A549 (cell line): ENCODE measurements at regions not wholly inside any gene's neighbourhood (a gene's known extent, or its start where the extent isn't known, plus 50 kb on each side); places are given as distances from the start of the nearest gene placed in this dataset.

Experiments used
- ATAC-seq, 2 experiments: fragments of 200-7000 bp in 1 of 2; fragments of >200 bp in 1 of 2; cut with Nextera tagmentation in 1 of 2; cut with Tn5 transposase in 1 of 2; 3 replicates each; pipeline versions ENCODE4 v1.8.0 to v1.9.1; 2018 to 2020; ENCODE audit warnings: mild to moderate bottlenecking in 1 of 2, moderate library complexity in 1 of 2
- CTCF ChIA-PET: fragments of 300-600 bp; sonication (Branson Sonifier 250); formaldehyde crosslinking; extraction: SDS; loops from one replicate; lab custom pipeline; 2021; ENCODE audit warnings: antibody characterized with exemption, inconsistent platforms; lab: Yijun Ruan, JAX
- POLR2A ChIA-PET: fragments of 350-600 bp; formaldehyde crosslinking; extraction: SDS; loops from one replicate; lab custom pipeline; 2021; ENCODE audit warnings: antibody characterized with exemption, inconsistent platforms; lab: Yijun Ruan, JAX
- DNase-seq, 2 experiments: peaks; one replicate each; pipeline versions ENCODE4 v3.0.0 to v3.0.0-alpha.2; 2011 to 2016; ENCODE audit warnings: low read depth in 1 of 2, low spot score in 1 of 2
- FAIRE-seq: peaks from 2 replicates; lab custom pipeline; 2011; peaks lifted over from hg19 to GRCh38; lab: Jason Lieb, UNC
- H3K27ac ChIP-seq, 2 experiments: fragments of >200 bp; sonication (Bioruptor Twin); formaldehyde crosslinking; 3 replicates each; pipeline ENCODE4 v1.5.1; 2016 to 2017
- H3K4me1 ChIP-seq: fragments of >200 bp; sonication (Bioruptor Twin); formaldehyde crosslinking; 3 replicates; pipeline ENCODE4 v1.6.1; 2016
- H3K4me2 ChIP-seq: fragments of >200 bp; sonication (Bioruptor Twin); formaldehyde crosslinking; 3 replicates; pipeline ENCODE4 v1.6.1; 2016
- H3K4me3 ChIP-seq: fragments of >200 bp; sonication (Bioruptor Twin); formaldehyde crosslinking; 3 replicates; pipeline ENCODE4 v1.5.1; 2016
- H3K9me3 ChIP-seq: fragments of >200 bp; sonication (Bioruptor Twin); formaldehyde crosslinking; 3 replicates; pipeline ENCODE4 v1.6.1; 2016
- CHD4 ChIP-seq: fragments of 200-600 bp; sonication (generic); IDR thresholded peaks from 2 replicates; pipeline ENCODE4 v1.6.1; 2016; ENCODE audit warnings: antibody characterized with exemption, mild to moderate bottlenecking, borderline replicate concordance
- ESRRA ChIP-seq: fragments of 150-350 bp; IDR thresholded peaks from 2 replicates; pipeline ENCODE4 v1.6.1; 2014; ENCODE audit warnings: mild to moderate bottlenecking, low read length, borderline replicate concordance
- FOSB ChIP-seq: fragments of 250-450 bp; sonication (Bioruptor Pico); IDR thresholded peaks from 2 replicates; pipeline ENCODE4 v1.5.0; 2020; ENCODE audit warnings: mild to moderate bottlenecking, moderate library complexity
- HOXA7 ChIP-seq: fragments of 250-450 bp; sonication (Bioruptor Pico); IDR thresholded peaks from 2 replicates; pipeline ENCODE4 v1.5.0; 2020; ENCODE audit warnings: mild to moderate bottlenecking, moderate library complexity
- HOXB13 ChIP-seq: fragments of 250-450 bp; sonication (Bioruptor Pico); IDR thresholded peaks from 2 replicates; pipeline ENCODE4 v1.5.0; 2020; ENCODE audit warnings: low read depth, mild to moderate bottlenecking, moderate library complexity
- HOXB5 ChIP-seq: fragments of 250-450 bp; sonication (Bioruptor Pico); IDR thresholded peaks from 2 replicates; pipeline ENCODE4 v1.5.0; 2020; ENCODE audit warnings: mild to moderate bottlenecking, moderate library complexity
- JUNB ChIP-seq: fragments of >200 bp; sonication (Bioruptor Twin); formaldehyde crosslinking; IDR thresholded peaks from 2 replicates; pipeline ENCODE4 v1.6.1; 2016
- KDM1A ChIP-seq: fragments of 200-600 bp; sonication (generic); IDR thresholded peaks from 2 replicates; pipeline ENCODE4 v1.6.1; 2016; ENCODE audit warnings: low read depth, mild to moderate bottlenecking
- MAFK ChIP-seq: fragments of 450-650 bp; IDR thresholded peaks from 2 replicates; pipeline ENCODE4 v1.6.1; 2014; ENCODE audit not compliant: partially characterized antibody
- MYC ChIP-seq: IDR thresholded peaks from 2 replicates; pipeline ENCODE4 v1.6.1; 2012; ENCODE audit warnings: mild to moderate bottlenecking, inconsistent platforms, low read length, improper control_type of control experiment, borderline replicate concordance
- POLR2A ChIP-seq: IDR thresholded peaks from 2 replicates; pipeline ENCODE4 v1.6.1; 2012; ENCODE audit warnings: mild to moderate bottlenecking, low read length
- RARB ChIP-seq: fragments of 250-450 bp; sonication (Bioruptor Pico); IDR thresholded peaks from 2 replicates; pipeline ENCODE4 v1.8.0; 2021; ENCODE audit warnings: mild to moderate bottlenecking, moderate library complexity
- RFX5 ChIP-seq: fragments of 450-650 bp; IDR thresholded peaks from 2 replicates; pipeline ENCODE4 v1.7.1; 2014; ENCODE audit warnings: antibody characterized with exemption, mild to moderate bottlenecking, moderate library complexity
- SMC3 ChIP-seq: fragments of >200 bp; sonication (Bioruptor Twin); formaldehyde crosslinking; IDR thresholded peaks from 3 replicates; pipeline ENCODE4 v1.6.1; 2018; ENCODE audit warnings: inconsistent platforms
- ZNF302 ChIP-seq: fragments of 250-450 bp; sonication (Bioruptor Pico); IDR thresholded peaks from 2 replicates; pipeline ENCODE4 v1.9.0; 2021; ENCODE audit warnings: inconsistent platforms, mild to moderate bottlenecking, moderate library complexity
- ZSCAN20 ChIP-seq: fragments of 250-450 bp; sonication (Bioruptor Pico); IDR thresholded peaks from 2 replicates; pipeline ENCODE4 v1.8.0; 2022; ENCODE audit warnings: mild to moderate bottlenecking, moderate library complexity
- WGBS: methylation state at CpG from one replicate; pipeline ENCODE4 v1.1.6; 2017; ENCODE audit errors: missing lambda C conversion rate; 5-methylcytosine and 5-hydroxymethylcytosine counted together
- TF ChIP-seq, protein P1 (sequence below): fragments of 200-600 bp; sonication (generic); IDR thresholded peaks from 2 replicates; pipeline ENCODE4 v1.6.1; 2016; ENCODE audit warnings: antibody characterized with exemption, mild to moderate bottlenecking, moderate library complexity
- TF ChIP-seq, protein P2 (sequence below): fragments of 250-450 bp; sonication (Bioruptor Pico); IDR thresholded peaks from 2 replicates; pipeline ENCODE4 v1.5.0; 2020; ENCODE audit warnings: low read depth, mild to moderate bottlenecking, moderate library complexity
- TF ChIP-seq, protein P3 (sequence below): IDR thresholded peaks from 2 replicates; pipeline ENCODE4 v1.6.1; 2012
- TF ChIP-seq, protein P4 (sequence below): fragments of >200 bp; sonication (Bioruptor Twin); formaldehyde crosslinking; IDR thresholded peaks from 2 replicates; pipeline ENCODE4 v1.6.1; 2016
- TF ChIP-seq, protein P5 (sequence below): fragments of 150-350 bp; IDR thresholded peaks from 2 replicates; pipeline ENCODE4 v1.6.1; 2014; ENCODE audit warnings: low read depth, mild to moderate bottlenecking, low read length

DNA sequence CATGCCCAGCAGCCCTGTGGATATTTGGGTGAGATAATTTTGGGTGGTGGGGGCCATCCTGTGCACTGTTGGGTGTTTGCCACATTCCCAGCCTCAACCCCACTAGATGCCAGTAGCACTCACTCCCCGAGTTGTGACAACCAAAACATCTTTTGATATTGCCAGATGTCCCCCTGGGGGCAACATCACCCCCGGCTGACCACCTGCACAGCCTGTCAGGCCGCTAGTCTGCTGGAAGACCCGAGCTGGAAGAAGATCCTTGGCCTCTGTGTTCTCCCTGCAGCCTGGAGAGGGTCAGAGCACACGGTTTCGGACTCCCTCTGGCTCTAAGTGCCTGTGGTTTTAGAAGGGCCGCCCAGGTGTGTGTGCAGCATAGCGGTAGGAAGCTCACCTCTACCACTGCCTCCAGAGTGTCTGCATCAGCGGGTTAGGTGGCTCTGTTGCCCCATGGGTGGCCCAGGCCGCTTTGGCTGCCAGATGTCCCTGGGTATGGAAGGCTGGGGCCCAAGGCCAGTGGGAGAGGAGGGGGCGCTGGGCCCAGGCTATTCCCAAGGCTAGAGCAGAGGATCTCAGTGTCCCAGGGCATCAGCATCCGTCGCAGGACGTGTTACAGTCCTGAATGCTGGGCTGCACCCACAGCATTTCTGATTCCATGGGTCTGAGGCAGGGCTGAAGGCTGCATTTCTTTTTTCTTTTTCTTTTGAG lies 195.8 kb upstream of the GSE1 start:
- no peak for FAIRE-seq
- no peaks in the 10 kb centered on the region for H3K9me3 ChIP-seq
- H3K4me1 ChIP-seq: peaks cover 15% of the 10 kb centered on the region
- POLR2A ChIA-PET: no interaction called here
- CTCF ChIA-PET: interaction anchor here (2.3 to 8.3 kb wide), 5 partner anchors 13 to 192 kb away, joined by 10 to 113 read pairs (median 59); no protein-coding TSS in a partner anchor
- H3K27ac ChIP-seq: no peak overlapping the region
- WGBS: 89% methylated on average over 8 of the region's 14 CpGs
- no peak for DNase-seq
- TF ChIP-seq MYC: no peak
- no peak for TF ChIP-seq RARB
- TF ChIP-seq, protein P1, sequence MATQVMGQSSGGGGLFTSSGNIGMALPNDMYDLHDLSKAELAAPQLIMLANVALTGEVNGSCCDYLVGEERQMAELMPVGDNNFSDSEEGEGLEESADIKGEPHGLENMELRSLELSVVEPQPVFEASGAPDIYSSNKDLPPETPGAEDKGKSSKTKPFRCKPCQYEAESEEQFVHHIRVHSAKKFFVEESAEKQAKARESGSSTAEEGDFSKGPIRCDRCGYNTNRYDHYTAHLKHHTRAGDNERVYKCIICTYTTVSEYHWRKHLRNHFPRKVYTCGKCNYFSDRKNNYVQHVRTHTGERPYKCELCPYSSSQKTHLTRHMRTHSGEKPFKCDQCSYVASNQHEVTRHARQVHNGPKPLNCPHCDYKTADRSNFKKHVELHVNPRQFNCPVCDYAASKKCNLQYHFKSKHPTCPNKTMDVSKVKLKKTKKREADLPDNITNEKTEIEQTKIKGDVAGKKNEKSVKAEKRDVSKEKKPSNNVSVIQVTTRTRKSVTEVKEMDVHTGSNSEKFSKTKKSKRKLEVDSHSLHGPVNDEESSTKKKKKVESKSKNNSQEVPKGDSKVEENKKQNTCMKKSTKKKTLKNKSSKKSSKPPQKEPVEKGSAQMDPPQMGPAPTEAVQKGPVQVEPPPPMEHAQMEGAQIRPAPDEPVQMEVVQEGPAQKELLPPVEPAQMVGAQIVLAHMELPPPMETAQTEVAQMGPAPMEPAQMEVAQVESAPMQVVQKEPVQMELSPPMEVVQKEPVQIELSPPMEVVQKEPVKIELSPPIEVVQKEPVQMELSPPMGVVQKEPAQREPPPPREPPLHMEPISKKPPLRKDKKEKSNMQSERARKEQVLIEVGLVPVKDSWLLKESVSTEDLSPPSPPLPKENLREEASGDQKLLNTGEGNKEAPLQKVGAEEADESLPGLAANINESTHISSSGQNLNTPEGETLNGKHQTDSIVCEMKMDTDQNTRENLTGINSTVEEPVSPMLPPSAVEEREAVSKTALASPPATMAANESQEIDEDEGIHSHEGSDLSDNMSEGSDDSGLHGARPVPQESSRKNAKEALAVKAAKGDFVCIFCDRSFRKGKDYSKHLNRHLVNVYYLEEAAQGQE: no peak
- H3K4me3 ChIP-seq: no peak overlapping the region
- H3K4me2 ChIP-seq: no peak overlapping the region
- ATAC-seq: no peak

DNA sequence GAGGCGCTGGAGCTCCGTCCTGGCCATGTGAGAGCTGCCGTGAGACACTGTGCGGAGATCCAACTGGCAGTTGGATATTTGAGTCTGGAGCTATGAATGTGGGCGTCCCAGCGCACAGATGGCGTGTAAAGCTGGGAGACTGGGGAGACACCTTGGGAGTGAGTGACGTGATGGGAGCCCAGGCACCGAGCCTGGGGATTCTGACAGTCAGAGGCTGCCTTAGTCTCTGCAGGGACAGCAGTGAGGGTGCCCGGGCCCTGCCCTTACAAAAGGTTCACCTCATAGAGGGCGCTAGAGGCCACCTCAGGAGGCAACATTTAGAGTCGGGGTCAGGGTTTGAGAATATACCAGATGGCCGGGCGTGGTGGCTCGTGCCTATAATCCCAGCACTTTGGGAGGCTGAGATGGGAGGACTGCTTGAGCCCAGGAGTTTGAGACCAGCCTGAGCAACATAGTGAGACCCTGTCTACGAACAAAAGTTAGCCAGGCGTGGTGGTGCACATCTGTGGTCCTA lies 194.1 kb upstream of the GSE1 start:
- WGBS: 80% methylated on average over 17 of the region's 17 CpGs
- CTCF ChIA-PET: interaction anchor here (0.8 to 8.3 kb wide), 17 partner anchors 11 to 212 kb away, joined by 3 to 113 read pairs (median 10); no protein-coding TSS in a partner anchor

More for the DNA sequence above, 194.1 kb upstream of the GSE1 start:
- peaks cover 27% of the 10 kb centered on the region for H3K4me1 ChIP-seq
- POLR2A ChIA-PET: no interaction called here
- H3K27ac ChIP-seq: no peak overlapping the region
- no peak for FAIRE-seq
- no peak overlapping the region for H3K4me2 ChIP-seq
- no peak overlapping the region for H3K4me3 ChIP-seq
- TF ChIP-seq, protein P2, sequence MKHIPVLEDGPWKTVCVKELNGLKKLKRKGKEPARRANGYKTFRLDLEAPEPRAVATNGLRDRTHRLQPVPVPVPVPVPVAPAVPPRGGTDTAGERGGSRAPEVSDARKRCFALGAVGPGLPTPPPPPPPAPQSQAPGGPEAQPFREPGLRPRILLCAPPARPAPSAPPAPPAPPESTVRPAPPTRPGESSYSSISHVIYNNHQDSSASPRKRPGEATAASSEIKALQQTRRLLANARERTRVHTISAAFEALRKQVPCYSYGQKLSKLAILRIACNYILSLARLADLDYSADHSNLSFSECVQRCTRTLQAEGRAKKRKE (CRISPR knock-in tag): no peak
- TF ChIP-seq MAFK (no peak), FOSB (CRISPR knock-in tag) (no peak), JUNB (no peak), KDM1A (no peak), ZSCAN20 (no peak), ESRRA (no peak), CHD4 (no peak), RFX5 (no peak), HOXB5 (CRISPR knock-in tag) (no peak), SMC3 (no peak), POLR2A (no peak), ZNF302 (CRISPR knock-in tag) (no peak), HOXA7 (CRISPR knock-in tag) (no peak), RARB (no peak), HOXB13 (CRISPR knock-in tag) (no peak)
- TF ChIP-seq, protein P3, sequence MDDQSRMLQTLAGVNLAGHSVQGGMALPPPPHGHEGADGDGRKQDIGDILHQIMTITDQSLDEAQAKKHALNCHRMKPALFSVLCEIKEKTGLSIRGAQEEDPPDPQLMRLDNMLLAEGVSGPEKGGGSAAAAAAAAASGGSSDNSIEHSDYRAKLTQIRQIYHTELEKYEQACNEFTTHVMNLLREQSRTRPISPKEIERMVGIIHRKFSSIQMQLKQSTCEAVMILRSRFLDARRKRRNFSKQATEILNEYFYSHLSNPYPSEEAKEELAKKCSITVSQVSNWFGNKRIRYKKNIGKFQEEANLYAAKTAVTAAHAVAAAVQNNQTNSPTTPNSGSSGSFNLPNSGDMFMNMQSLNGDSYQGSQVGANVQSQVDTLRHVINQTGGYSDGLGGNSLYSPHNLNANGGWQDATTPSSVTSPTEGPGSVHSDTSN: no peak
- TF ChIP-seq, protein P4, sequence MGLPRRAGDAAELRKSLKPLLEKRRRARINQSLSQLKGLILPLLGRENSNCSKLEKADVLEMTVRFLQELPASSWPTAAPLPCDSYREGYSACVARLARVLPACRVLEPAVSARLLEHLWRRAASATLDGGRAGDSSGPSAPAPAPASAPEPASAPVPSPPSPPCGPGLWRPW: no peak
- TF ChIP-seq, protein P5, sequence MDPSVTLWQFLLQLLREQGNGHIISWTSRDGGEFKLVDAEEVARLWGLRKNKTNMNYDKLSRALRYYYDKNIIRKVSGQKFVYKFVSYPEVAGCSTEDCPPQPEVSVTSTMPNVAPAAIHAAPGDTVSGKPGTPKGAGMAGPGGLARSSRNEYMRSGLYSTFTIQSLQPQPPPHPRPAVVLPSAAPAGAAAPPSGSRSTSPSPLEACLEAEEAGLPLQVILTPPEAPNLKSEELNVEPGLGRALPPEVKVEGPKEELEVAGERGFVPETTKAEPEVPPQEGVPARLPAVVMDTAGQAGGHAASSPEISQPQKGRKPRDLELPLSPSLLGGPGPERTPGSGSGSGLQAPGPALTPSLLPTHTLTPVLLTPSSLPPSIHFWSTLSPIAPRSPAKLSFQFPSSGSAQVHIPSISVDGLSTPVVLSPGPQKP: no peak
- H3K9me3 ChIP-seq: no peaks in the 10 kb centered on the region
- no peak for DNase-seq
- no peak for ATAC-seq
